ENCODE measurements at regions not wholly inside any gene's neighbourhood (a gene's known extent, or its start where the extent isn't known, plus 50 kb on each side); places are given as distances from the start of the nearest gene placed in this dataset.

DNA sequence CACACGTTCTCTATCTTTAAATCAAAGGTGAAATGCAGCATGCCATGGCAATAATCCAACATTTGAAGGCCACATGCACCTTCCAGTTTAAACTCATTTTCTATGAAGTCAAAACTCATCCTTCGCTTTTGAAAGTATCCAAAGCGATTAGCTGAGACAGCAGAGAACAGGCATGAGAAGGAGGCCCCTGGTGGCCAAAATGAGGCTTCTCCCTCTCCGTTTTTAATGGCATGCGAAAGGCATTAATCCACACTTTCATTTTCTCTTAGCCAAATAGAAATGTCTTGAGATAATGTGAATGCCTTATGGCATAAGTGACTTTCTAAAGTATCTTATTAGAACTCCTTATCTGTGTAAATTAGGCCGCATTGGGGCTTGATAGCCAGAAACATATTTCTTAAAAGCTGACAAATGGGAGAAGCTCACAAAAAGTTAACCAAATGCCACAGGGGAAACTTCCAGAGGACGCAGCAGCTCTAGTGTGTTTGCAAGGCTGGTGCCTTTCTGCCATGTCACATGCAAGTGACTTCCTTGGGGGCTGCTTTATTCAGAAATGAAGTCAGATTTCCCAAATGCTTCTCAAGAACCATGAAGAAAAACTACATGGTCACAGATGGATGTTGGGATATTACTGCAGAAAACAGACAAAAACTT, 1189.6 kb downstream of the SORCS1 start:
- CTCF ChIA-PET: no interaction called here
- intact Hi-C loops (cut with micrococcal nuclease; ENCODE audit: unreplicated experiment) (no loop called here), in situ Hi-C loops (cut with HindIII; ENCODE audit: low pct_unique_long_range_greater_than_20kb, low sequenced_read_pairs) (no loop called here)

DNA sequence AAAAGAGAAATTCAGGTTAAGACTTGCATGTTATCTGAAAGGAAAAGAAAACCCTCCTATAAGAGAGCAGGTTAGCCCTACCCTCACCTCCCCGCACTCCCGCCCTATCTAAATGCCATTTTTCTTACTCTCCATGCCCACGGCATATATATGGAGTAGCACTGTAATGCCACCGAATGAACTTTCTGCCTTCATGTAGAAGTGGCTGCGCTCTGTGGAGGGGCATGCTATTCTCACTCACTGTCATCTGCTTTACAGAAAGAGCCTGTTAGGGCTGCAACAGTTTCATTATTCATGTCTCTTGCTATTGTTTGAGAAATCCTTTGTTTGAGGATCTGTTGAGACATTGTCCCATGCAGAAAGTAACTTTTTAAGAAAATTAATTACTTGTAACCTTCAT, 1190.6 kb downstream of the SORCS1 start:
- ChIA-PET CTCF (no interaction called here), POLR2A (no interaction called here)
- intact Hi-C loops (cut with micrococcal nuclease; ENCODE audit: unreplicated experiment): no loop called here
- in situ Hi-C loops (cut with HindIII; ENCODE audit: low pct_unique_long_range_greater_than_20kb, low sequenced_read_pairs): no loop called here
- TF ChIP-seq, protein P1, sequence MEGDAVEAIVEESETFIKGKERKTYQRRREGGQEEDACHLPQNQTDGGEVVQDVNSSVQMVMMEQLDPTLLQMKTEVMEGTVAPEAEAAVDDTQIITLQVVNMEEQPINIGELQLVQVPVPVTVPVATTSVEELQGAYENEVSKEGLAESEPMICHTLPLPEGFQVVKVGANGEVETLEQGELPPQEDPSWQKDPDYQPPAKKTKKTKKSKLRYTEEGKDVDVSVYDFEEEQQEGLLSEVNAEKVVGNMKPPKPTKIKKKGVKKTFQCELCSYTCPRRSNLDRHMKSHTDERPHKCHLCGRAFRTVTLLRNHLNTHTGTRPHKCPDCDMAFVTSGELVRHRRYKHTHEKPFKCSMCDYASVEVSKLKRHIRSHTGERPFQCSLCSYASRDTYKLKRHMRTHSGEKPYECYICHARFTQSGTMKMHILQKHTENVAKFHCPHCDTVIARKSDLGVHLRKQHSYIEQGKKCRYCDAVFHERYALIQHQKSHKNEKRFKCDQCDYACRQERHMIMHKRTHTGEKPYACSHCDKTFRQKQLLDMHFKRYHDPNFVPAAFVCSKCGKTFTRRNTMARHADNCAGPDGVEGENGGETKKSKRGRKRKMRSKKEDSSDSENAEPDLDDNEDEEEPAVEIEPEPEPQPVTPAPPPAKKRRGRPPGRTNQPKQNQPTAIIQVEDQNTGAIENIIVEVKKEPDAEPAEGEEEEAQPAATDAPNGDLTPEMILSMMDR (IDR thresholded peaks at IDR 0.05): no peak
- TF ChIP-seq, protein P2, sequence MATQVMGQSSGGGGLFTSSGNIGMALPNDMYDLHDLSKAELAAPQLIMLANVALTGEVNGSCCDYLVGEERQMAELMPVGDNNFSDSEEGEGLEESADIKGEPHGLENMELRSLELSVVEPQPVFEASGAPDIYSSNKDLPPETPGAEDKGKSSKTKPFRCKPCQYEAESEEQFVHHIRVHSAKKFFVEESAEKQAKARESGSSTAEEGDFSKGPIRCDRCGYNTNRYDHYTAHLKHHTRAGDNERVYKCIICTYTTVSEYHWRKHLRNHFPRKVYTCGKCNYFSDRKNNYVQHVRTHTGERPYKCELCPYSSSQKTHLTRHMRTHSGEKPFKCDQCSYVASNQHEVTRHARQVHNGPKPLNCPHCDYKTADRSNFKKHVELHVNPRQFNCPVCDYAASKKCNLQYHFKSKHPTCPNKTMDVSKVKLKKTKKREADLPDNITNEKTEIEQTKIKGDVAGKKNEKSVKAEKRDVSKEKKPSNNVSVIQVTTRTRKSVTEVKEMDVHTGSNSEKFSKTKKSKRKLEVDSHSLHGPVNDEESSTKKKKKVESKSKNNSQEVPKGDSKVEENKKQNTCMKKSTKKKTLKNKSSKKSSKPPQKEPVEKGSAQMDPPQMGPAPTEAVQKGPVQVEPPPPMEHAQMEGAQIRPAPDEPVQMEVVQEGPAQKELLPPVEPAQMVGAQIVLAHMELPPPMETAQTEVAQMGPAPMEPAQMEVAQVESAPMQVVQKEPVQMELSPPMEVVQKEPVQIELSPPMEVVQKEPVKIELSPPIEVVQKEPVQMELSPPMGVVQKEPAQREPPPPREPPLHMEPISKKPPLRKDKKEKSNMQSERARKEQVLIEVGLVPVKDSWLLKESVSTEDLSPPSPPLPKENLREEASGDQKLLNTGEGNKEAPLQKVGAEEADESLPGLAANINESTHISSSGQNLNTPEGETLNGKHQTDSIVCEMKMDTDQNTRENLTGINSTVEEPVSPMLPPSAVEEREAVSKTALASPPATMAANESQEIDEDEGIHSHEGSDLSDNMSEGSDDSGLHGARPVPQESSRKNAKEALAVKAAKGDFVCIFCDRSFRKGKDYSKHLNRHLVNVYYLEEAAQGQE (IDR thresholded peaks at IDR 0.05; ENCODE audit: insufficient read depth in 1 of 2, low read depth in 2 of 2, low read length in 1 of 2): no peak
- TF ChIP-seq SIN3A (IDR thresholded peaks at IDR 0.05; ENCODE audit: borderline replicate concordance, insufficient read depth, low read depth, low read length): no peak
- no peak for TF ChIP-seq POLR2AphosphoS5 (IDR thresholded peaks at IDR 0.05; ENCODE audit: low read depth, low read length)
- no peak for TF ChIP-seq TCF7L2 (IDR thresholded peaks at IDR 0.05; ENCODE audit: low read depth, low read length)
- H3K4me3 ChIP-seq (ENCODE audit: low read depth in 2 of 2, low read length in 2 of 2): no peak overlapping the region
- H3K9me3 ChIP-seq (ENCODE audit: control insufficient read depth, insufficient read depth, low read depth, low read length): no peaks in the 10 kb centered on the region
- no peak overlapping the region for H3K27ac ChIP-seq (ENCODE audit: low read length)
- no peak for ATAC-seq
- H3K27me3 ChIP-seq (ENCODE audit: control insufficient read depth, insufficient read depth, low read length): no peaks in the 10 kb centered on the region
- H3K4me1 ChIP-seq (ENCODE audit: control insufficient read depth, insufficient read depth, low read length): no peaks in the 10 kb centered on the region
- no peaks in the 10 kb centered on the region for H3K36me3 ChIP-seq (ENCODE audit: control insufficient read depth, insufficient read depth, low read length)
- BruUV-seq (replicated peaks): no TSS peak
- no peak for DNase-seq (ENCODE audit: low read depth, low spot score)

More for the DNA sequence above, 1189.6 kb downstream of the SORCS1 start:
- Histone ChIP-seq H3K4me3 (ENCODE audit: low read depth in 2 of 2, low read length in 2 of 2) (peak overlapping the region in 1 of 2 experiments; percentile 27; a peak in 1 of 4 replicates), H3K27ac (ENCODE audit: low read length) (no peak overlapping the region), H3K9me3 (ENCODE audit: control insufficient read depth, insufficient read depth, low read depth, low read length) (no peaks in the 10 kb centered on the region), H3K4me1 (ENCODE audit: control insufficient read depth, insufficient read depth, low read length) (no peaks in the 10 kb centered on the region), H3K36me3 (ENCODE audit: control insufficient read depth, insufficient read depth, low read length) (no peaks in the 10 kb centered on the region), H3K27me3 (ENCODE audit: control insufficient read depth, insufficient read depth, low read length) (no peaks in the 10 kb centered on the region)
- TF ChIP-seq, protein P1 (IDR thresholded peaks at IDR 0.05): peak; percentile 78
- TF ChIP-seq, protein P2 (IDR thresholded peaks at IDR 0.05; ENCODE audit: insufficient read depth in 1 of 2, low read depth in 2 of 2, low read length in 1 of 2): no peak
- POLR2A ChIA-PET: no interaction called here
- no TSS peak for BruUV-seq (replicated peaks)
- DNase-seq (ENCODE audit: low read depth, low spot score): no peak
- peak; percentile 73 for ATAC-seq

All from Panc1 (cell line).